Small intestine (tissue), 7 donors: ENCODE measurements at regions not wholly inside any gene's neighbourhood (a gene's known extent, or its start where the extent isn't known, plus 50 kb on each side); places are given as distances from the start of the nearest gene placed in this dataset.

Experiments used
- DNase-seq, 2 donors: peaks; one replicate each; pipeline versions ENCODE4 v3.0.0 to v3.0.0-alpha.2; 2013
- FAIRE-seq: peaks from 2 replicates; lab custom pipeline; 2012; peaks lifted over from hg19 to GRCh38; lab: Jason Lieb, UNC
- H3K27ac ChIP-seq, 3 donors: one replicate each; pipeline ENCODE4 v1.5.1; 2013; ENCODE audit warnings: low read length in 2 of 3, mild to moderate bottlenecking in 2 of 3, control low read depth in 1 of 3, inconsistent platforms in 1 of 3, low read depth in 1 of 3, moderate library complexity in 1 of 3
- H3K27me3 ChIP-seq, 3 donors: one replicate each; pipeline ENCODE4 v1.6.1; 2013; ENCODE audit warnings: low read length in 3 of 3, inconsistent platforms in 1 of 3; ENCODE audit not compliant: control insufficient read depth in 3 of 3, insufficient read depth in 3 of 3
- H3K36me3 ChIP-seq, 3 donors: one replicate each; pipeline ENCODE4 v1.6.1; 2013; ENCODE audit warnings: low read length in 3 of 3, inconsistent platforms in 1 of 3, low read depth in 1 of 3, mild to moderate bottlenecking in 1 of 3, moderate library complexity in 1 of 3; ENCODE audit not compliant: control insufficient read depth in 3 of 3, insufficient read depth in 2 of 3
- H3K4me1 ChIP-seq, 3 donors: one replicate each; pipeline ENCODE4 v1.6.1; 2013; ENCODE audit warnings: low read length in 2 of 3, inconsistent platforms in 1 of 3, low read depth in 1 of 3, mild to moderate bottlenecking in 1 of 3, moderate library complexity in 1 of 3; ENCODE audit not compliant: control insufficient read depth in 3 of 3, insufficient read depth in 2 of 3
- H3K4me3 ChIP-seq, 3 donors: one replicate each; pipeline ENCODE4 v1.5.1; 2013; ENCODE audit warnings: low read length in 3 of 3, control low read depth in 1 of 3, inconsistent platforms in 1 of 3, low read depth in 1 of 3, mild to moderate bottlenecking in 1 of 3, moderate library complexity in 1 of 3
- H3K9me3 ChIP-seq, 2 donors: one replicate each; pipeline ENCODE4 v1.6.1; 2013; ENCODE audit warnings: low read depth in 1 of 2, low read length in 1 of 2; ENCODE audit not compliant: control insufficient read depth in 2 of 2, insufficient read depth in 1 of 2
- WGBS, 3 donors: extraction: QIAGEN DNeasy Blood & Tissue Kit; methylation state at CpG; one replicate each; pipeline ENCODE4 v1.1.7; 2013; 5-methylcytosine and 5-hydroxymethylcytosine counted together
- donor health status: healthy with polysubstance abuse.
- donor health status: control.
- donor health status: control.
- donor health status: Bipolar disorder and iron deficiency.
- donor health status: healthy.

DNA sequence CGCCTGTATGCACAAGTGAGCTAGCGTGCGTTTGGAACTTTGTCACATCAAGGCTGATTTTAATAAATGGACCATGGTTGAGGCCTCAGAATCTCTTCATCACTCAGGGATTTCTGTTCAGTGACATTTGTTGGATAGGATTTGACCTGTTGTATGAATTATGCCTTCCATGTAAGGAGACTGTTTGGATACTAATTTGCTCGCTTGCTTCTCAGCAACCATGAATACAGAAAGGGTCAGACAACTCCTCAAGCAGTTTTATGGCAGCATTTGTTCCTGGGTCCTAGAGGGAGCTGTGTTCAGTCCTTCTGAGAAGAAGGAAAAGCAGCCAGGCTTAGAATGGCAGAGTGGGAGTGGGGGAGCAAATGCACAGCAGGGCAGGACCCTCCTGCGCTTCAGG is 269.7 kb upstream of the LCORL start:
- H3K4me3 ChIP-seq = no peak overlapping the region
- H3K27me3 ChIP-seq = no peaks in the 10 kb centered on the region
- no peaks in the 10 kb centered on the region for H3K36me3 ChIP-seq
- no peak overlapping the region for H3K27ac ChIP-seq
- no peaks in the 10 kb centered on the region for H3K9me3 ChIP-seq
- WGBS, 3 donors = 50 to 83% (median 77%) methylated on average over 5 of the region's 5 CpGs
- FAIRE-seq (no peak), DNase-seq (peak; percentile 10 to 60)
- H3K4me1 ChIP-seq = peaks cover 0 to 9% (median 0%) of the 10 kb centered on the region in 3 donors

DNA sequence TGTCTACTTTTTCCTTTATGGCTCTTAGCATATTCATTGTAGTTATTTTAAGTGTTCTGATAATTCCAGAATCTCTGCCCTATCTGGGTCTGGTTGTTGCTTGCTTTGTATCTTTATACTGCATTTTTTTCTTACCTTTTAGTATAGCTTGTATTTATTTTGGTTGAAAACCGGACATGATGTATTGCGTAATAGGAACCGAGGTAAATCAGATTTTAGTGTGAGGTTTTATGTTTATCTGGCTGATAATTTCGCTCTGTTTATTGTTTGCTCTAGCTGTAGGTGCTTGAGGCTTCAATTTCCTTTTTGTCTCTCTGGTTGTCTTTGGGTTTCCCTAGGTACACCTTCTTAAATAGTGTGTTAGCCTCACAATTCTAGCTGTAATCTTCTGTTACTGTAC is 263.8 kb upstream of the LCORL start:
- FAIRE-seq = no peak
- H3K4me1 ChIP-seq = no peaks in the 10 kb centered on the region
- peaks cover 0 to 2% (median 0%) of the 10 kb centered on the region in 3 donors for H3K27me3 ChIP-seq
- peaks cover 0 to 6% of the 10 kb centered on the region in 2 donors for H3K9me3 ChIP-seq
- WGBS, 3 donors = 75 to 79% (median 75%) methylated on average over 4 of the region's 4 CpGs
- DNase-seq = no peak
- H3K36me3 ChIP-seq = no peaks in the 10 kb centered on the region
- no peak overlapping the region for H3K27ac ChIP-seq
- no peak overlapping the region for H3K4me3 ChIP-seq

DNA sequence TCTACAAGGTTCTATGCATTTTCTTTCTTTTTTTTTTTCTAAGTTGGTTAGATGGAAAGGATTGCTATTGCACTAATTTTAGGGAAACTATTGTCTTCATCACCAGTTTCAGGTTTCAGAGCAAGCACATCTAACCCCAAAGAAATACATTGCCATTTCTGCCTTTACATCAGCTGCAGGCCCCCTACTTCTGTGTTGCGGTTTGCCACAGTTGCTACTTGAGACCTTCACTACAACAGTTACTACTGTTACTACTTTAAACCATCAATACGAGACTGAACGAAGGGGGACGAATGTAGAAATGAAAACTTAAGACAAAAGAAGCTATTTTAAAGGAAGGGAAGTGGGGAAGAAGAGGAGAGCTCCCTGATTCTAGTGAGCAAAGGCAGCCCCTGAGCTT is 256.7 kb upstream of the LCORL start:
- DNase-seq = no peak
- no peaks in the 10 kb centered on the region for H3K36me3 ChIP-seq
- 86 to 91% (median 88%) methylated on average over 4 of the region's 4 CpGs for WGBS, 3 donors

DNA sequence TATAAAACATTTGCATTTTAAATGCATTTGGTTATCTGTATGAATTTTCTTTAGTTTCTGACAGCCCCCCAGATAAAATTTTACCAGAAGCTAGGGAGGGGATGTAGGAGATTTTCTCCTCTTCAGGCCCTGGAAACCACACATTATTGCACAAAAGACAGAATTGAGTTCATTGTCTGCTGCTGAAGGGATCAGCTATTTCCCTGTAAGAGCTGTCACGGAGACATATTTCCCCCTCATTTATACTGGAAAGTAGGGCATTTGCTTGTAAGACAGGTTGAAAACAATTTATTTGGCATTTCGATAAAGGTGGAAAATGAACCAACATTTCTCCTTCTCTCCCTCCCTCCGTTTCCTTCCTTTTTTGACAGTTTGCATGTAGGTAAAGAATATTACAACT is 241.3 kb upstream of the LCORL start:
- FAIRE-seq = no peak
- WGBS, 3 donors = 80 to 89% (median 87%) methylated on average over 3 of the region's 3 CpGs
- Histone ChIP-seq H3K4me3 (no peak overlapping the region), H3K4me1 (no peaks in the 10 kb centered on the region), H3K9me3 (peaks cover 0 to 8% of the 10 kb centered on the region in 2 donors), H3K36me3 (no peaks in the 10 kb centered on the region), H3K27ac (no peak overlapping the region), H3K27me3 (no peaks in the 10 kb centered on the region)
- no peak for DNase-seq

More for the DNA sequence above, 256.7 kb upstream of the LCORL start:
- Histone ChIP-seq H3K4me3 (no peak overlapping the region), H3K27ac (no peak overlapping the region), H3K4me1 (no peaks in the 10 kb centered on the region), H3K9me3 (peaks cover 2 to 5% of the 10 kb centered on the region in 2 donors), H3K27me3 (peaks cover 0 to 2% (median 0%) of the 10 kb centered on the region in 3 donors)
- FAIRE-seq = no peak

DNA sequence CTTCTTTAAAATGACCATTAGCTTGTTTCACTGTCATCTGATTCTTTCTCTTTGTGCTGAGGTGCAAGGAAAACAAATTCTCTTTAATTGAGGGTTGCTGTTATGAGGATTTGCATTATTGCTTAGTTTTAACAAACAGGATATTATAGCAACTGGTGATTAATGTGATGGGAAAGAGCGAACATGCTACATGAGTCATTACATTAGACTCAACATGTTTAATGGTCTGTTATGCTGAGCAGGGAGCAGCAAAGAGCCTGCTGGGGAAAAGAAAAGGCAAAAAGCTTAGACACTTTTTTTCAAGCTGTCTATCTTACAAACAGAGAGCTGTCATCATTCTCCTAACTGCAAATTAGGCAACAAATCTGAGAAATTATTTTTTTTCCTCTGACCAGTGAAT is 230.5 kb upstream of the LCORL start:
- no peak overlapping the region for H3K27ac ChIP-seq
- no peaks in the 10 kb centered on the region for H3K36me3 ChIP-seq
- H3K27me3 ChIP-seq = no peaks in the 10 kb centered on the region
- no peak for FAIRE-seq
- H3K4me1 ChIP-seq = no peaks in the 10 kb centered on the region
- no peaks in the 10 kb centered on the region for H3K9me3 ChIP-seq
- no peak overlapping the region for H3K4me3 ChIP-seq
- no peak for DNase-seq
- 79 to 88% (median 80%) methylated on average over 1 of the region's 1 CpG for WGBS, 3 donors

DNA sequence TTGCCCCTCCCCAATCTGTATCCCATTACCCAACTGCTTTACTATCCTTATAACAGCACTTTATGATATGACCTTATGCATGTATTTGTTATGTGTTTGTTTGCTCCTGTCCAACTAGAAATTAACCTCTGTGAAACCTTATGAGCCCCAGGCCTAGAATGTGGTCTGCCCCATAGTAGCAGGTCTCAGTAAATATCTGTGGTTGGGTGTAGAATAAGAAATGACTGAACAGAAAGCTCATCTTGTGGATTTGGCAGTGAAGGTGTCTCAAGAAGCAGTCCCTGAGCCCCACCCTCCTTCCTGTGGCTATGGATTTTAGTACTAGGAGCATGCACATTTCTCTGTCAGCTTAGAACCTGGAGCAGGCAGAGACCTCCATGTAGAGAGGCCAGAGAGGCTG is 229.0 kb upstream of the LCORL start:
- Histone ChIP-seq H3K27ac (no peak overlapping the region), H3K4me1 (no peaks in the 10 kb centered on the region), H3K4me3 (no peak overlapping the region), H3K27me3 (no peaks in the 10 kb centered on the region), H3K36me3 (no peaks in the 10 kb centered on the region), H3K9me3 (no peaks in the 10 kb centered on the region)
- DNase-seq (no peak), FAIRE-seq (no peak)

DNA sequence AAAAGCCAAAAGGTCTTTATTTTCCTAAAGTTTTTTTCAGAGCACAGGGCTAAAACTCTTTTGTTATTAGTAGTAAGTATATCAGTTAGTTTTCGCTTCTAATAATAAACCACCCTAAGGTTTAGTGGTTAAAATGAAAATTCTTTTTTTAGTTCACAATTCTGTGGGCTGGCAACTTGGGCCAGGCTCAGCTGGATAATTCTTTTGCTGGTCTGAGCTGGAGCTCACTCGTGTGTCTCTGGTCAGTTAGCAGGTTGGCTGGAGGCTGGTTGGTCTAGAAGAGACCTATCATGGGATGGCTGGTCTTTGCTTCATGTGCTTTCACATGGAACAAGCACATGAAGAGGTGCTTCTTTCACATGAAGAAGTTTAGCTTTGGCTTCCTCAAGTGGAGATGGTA is 227.1 kb upstream of the LCORL start:
- Histone ChIP-seq H3K4me1 (no peaks in the 10 kb centered on the region), H3K4me3 (no peak overlapping the region), H3K27me3 (no peaks in the 10 kb centered on the region), H3K36me3 (no peaks in the 10 kb centered on the region), H3K9me3 (no peaks in the 10 kb centered on the region), H3K27ac (no peak overlapping the region)
- no peak for FAIRE-seq
- DNase-seq = no peak
- 81 to 93% (median 85%) methylated on average over 2 of the region's 2 CpGs for whole genome bisulfite sequencing, 3 donors

DNA sequence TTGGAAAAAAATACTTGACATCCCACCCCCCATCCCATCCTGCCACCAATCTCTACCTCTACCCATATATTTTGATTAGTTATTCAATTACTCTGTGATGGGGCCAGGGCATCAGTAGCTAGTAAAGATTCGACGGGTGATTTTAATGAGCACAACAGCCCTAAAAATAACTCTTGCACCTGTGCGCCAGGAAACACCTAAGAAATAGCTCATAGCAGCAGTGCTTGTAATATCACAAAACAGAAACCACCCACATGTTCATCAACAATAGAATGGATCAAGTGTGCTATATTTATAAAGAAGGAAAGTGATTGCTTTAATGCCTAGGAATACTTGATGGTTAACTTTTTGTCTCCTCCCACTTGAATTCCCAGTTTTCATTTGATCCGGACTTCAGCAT is 225.6 kb upstream of the LCORL start:
- no peak for FAIRE-seq

DNA sequence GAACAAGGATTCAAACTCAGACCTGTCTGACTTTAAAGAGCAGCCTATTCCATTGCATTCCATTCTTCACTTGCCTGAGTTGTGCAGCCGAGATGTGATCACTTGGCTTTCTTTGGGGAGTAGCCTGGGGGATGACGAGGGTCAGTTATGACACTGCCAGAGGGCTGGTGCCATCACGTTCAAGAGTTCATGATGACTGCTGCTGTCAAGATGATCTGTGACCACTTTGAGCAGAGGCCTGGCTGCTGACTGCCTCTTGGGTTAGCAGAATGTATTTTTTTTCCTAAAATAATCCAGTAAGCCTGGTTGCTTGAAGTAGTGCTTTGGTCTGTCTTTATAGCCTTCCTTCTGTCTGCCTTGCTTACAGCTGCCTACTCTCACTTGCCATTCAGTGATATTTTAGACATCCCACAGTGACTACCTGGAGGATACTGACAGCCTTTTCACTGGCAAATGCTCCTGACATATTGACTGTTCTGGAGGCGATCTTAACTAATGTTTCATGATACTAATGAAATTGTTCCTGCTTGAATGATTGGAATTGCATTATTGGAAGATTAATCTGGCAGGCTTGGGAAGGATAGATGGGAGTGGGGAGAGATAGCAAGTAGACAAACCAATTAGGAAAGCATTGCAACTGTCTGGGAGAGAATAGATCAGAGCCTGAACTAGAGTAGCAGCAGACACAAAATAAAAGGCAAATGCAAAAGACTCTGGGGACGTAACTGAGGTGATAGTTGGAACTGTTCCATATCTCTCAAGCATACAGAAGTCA is 221.6 kb upstream of the LCORL start:
- WGBS, 3 donors = 63 to 69% (median 65%) methylated on average over 5 of the region's 5 CpGs
- no peaks in the 10 kb centered on the region for H3K4me1 ChIP-seq
- no peaks in the 10 kb centered on the region for H3K27me3 ChIP-seq
- H3K36me3 ChIP-seq = no peaks in the 10 kb centered on the region
- FAIRE-seq (no peak), DNase-seq (no peak)
- H3K27ac ChIP-seq = no peak overlapping the region
- no peak overlapping the region for H3K4me3 ChIP-seq
- H3K9me3 ChIP-seq = no peaks in the 10 kb centered on the region

More for the DNA sequence above, 225.6 kb upstream of the LCORL start:
- no peaks in the 10 kb centered on the region for H3K27me3 ChIP-seq
- H3K4me3 ChIP-seq = no peak overlapping the region
- H3K9me3 ChIP-seq = no peaks in the 10 kb centered on the region
- H3K36me3 ChIP-seq = no peaks in the 10 kb centered on the region
- 67 to 71% (median 68%) methylated on average over 4 of the region's 4 CpGs for WGBS, 3 donors
- no peaks in the 10 kb centered on the region for H3K4me1 ChIP-seq
- no peak for DNase-seq
- H3K27ac ChIP-seq = no peak overlapping the region
